HEK293 (cell line): ENCODE measurements at regions not wholly inside any gene's neighbourhood (a gene's known extent, or its start where the extent isn't known, plus 50 kb on each side); places are given as distances from the start of the nearest gene placed in this dataset.

Experiments
- CTCF ChIA-PET: fragments of 350-600 bp; formaldehyde crosslinking; extraction: SDS; loops from one replicate; lab custom pipeline; 2021; ENCODE audit warnings: antibody characterized with exemption; lab: Yijun Ruan, JAX
- POLR2A ChIA-PET: fragments of 300-600 bp; formaldehyde crosslinking; extraction: SDS; loops from one replicate; lab custom pipeline; 2020; ENCODE audit warnings: antibody characterized with exemption, inconsistent platforms; lab: Yijun Ruan, JAX
- H3K27ac ChIP-seq: fragments of 200-500 bp; sonication (Bioruptor generic); 2 replicates; pipeline ENCODE4 v1.5.1; 2014; ENCODE audit warnings: low read depth, low read length, control low read depth, inconsistent platforms; ENCODE audit errors: extremely low read depth
- H3K36me3 ChIP-seq, 2 experiments: fragments of 200-500 bp in 1 of 2; sonication (Bioruptor generic) in 1 of 2; 1 replicate in 1 of 2; 2 replicates in 1 of 2; pipeline ENCODE4 v1.5.1; 2014 to 2017; ENCODE audit warnings: inconsistent platforms in 2 of 2, low read length in 2 of 2; ENCODE audit not compliant: control insufficient read depth in 2 of 2, insufficient read depth in 1 of 2
- H3K4me1 ChIP-seq: fragments of 200-500 bp; sonication (Bioruptor generic); 2 replicates; pipeline ENCODE4 v1.5.1; 2014; ENCODE audit warnings: mild to moderate bottlenecking, low read length, inconsistent platforms; ENCODE audit not compliant: control insufficient read depth, insufficient read depth
- H3K4me3 ChIP-seq: 2 replicates; pipeline ENCODE4 v1.5.1; 2011; ENCODE audit warnings: low read depth, mild to moderate bottlenecking, control low read depth, low read length, moderate library complexity
- H3K9me3 ChIP-seq: fragments of 200-500 bp; sonication (Bioruptor generic); 2 replicates; pipeline ENCODE4 v1.5.1; 2014; ENCODE audit warnings: low read depth, low read length, inconsistent platforms; ENCODE audit not compliant: control insufficient read depth, insufficient read depth
- EGR2 ChIP-seq: fragments of 450-650 bp; formaldehyde crosslinking; IDR thresholded peaks from 2 replicates; pipeline ENCODE4 v1.5.1; 2016; ENCODE audit warnings: low read depth, missing biosample characterization, missing genetic modification characterization
- GLI2 ChIP-seq: fragments of 450-650 bp; formaldehyde crosslinking; IDR thresholded peaks from 2 replicates; pipeline ENCODE4; 2017; ENCODE audit warnings: missing biosample characterization, missing genetic modification characterization, low read depth, borderline replicate concordance
- HOXA7 ChIP-seq: sonication (generic); formaldehyde crosslinking; IDR thresholded peaks from 2 replicates; pipeline ENCODE4 v1.8.1; 2022; ENCODE audit warnings: missing genetic modification reagents, borderline replicate concordance
- HOXC10 ChIP-seq: sonication (generic); formaldehyde crosslinking; IDR thresholded peaks from 2 replicates; pipeline ENCODE4 v1.8.1; 2023; ENCODE audit warnings: mild to moderate bottlenecking, missing genetic modification reagents
- KLF7 ChIP-seq: fragments of 450-650 bp; formaldehyde crosslinking; IDR thresholded peaks from 2 replicates; pipeline ENCODE4 v1.5.1; 2016; ENCODE audit warnings: missing biosample characterization, missing genetic modification characterization, borderline replicate concordance
- OSR2 ChIP-seq: fragments of 450-650 bp; formaldehyde crosslinking; IDR thresholded peaks from 2 replicates; pipeline ENCODE4 v1.5.1; 2016; ENCODE audit warnings: missing biosample characterization, missing genetic modification characterization
- ZBTB1 ChIP-seq: fragments of 450-650 bp; formaldehyde crosslinking; IDR thresholded peaks from 2 replicates; pipeline ENCODE4 v1.5.1; 2016; ENCODE audit warnings: missing biosample characterization, missing genetic modification characterization
- ZBTB8A ChIP-seq: fragments of 450-650 bp; formaldehyde crosslinking; IDR thresholded peaks from 2 replicates; pipeline ENCODE4 v1.5.1; 2016; ENCODE audit warnings: missing biosample characterization, missing genetic modification characterization
- ZFP69B ChIP-seq: fragments of 450-650 bp; formaldehyde crosslinking; IDR thresholded peaks from 2 replicates; pipeline ENCODE4 v1.5.1; 2016; ENCODE audit warnings: missing biosample characterization, missing genetic modification characterization
- ZNF10 ChIP-seq: fragments of 450-650 bp; formaldehyde crosslinking; IDR thresholded peaks from 2 replicates; pipeline ENCODE4 v1.5.1; 2017; ENCODE audit warnings: missing biosample characterization, missing genetic modification characterization
- ZNF157 ChIP-seq: fragments of 450-650 bp; formaldehyde crosslinking; IDR thresholded peaks from 2 replicates; pipeline ENCODE4 v1.5.1; 2016; ENCODE audit warnings: missing biosample characterization, missing genetic modification characterization
- ZNF221 ChIP-seq: fragments of 450-650 bp; formaldehyde crosslinking; IDR thresholded peaks from 2 replicates; pipeline ENCODE4 v1.5.1; 2017; ENCODE audit warnings: missing biosample characterization, missing genetic modification characterization, borderline replicate concordance
- ZNF248 ChIP-seq: fragments of 450-650 bp; formaldehyde crosslinking; IDR thresholded peaks from 2 replicates; pipeline ENCODE4 v1.5.1; 2017; ENCODE audit warnings: missing biosample characterization, missing genetic modification characterization
- ZNF302 ChIP-seq: fragments of 450-650 bp; formaldehyde crosslinking; IDR thresholded peaks from 2 replicates; pipeline ENCODE4 v1.5.1; 2016; ENCODE audit warnings: missing biosample characterization, missing genetic modification characterization, low read depth
- ZNF426 ChIP-seq: fragments of 450-650 bp; formaldehyde crosslinking; IDR thresholded peaks from 2 replicates; pipeline ENCODE4 v1.5.1; 2017; ENCODE audit warnings: missing biosample characterization, missing genetic modification characterization, mild to moderate bottlenecking, inconsistent platforms, moderate library complexity
- ZNF664 ChIP-seq: fragments of 450-650 bp; formaldehyde crosslinking; IDR thresholded peaks from 2 replicates; pipeline ENCODE4 v1.5.1; 2016; ENCODE audit warnings: missing biosample characterization, missing genetic modification characterization
- ZNF830 ChIP-seq: fragments of 450-650 bp; IDR thresholded peaks from 2 replicates; pipeline ENCODE4 v1.5.0; 2018; ENCODE audit warnings: missing biosample characterization, missing genetic modification characterization, low read depth, mild to moderate bottlenecking, moderate library complexity
- TF ChIP-seq, protein P1 (sequence below): fragments of 450-650 bp; IDR thresholded peaks from 2 replicates; pipeline ENCODE4 v1.5.1; 2018; ENCODE audit warnings: missing biosample characterization, mild to moderate bottlenecking, missing genetic modification characterization
- TF ChIP-seq, protein P2 (sequence below): fragments of 450-650 bp; formaldehyde crosslinking; IDR thresholded peaks from 2 replicates; pipeline ENCODE4 v1.5.1; 2016; ENCODE audit warnings: missing biosample characterization, missing genetic modification characterization
- TF ChIP-seq, protein P3 (sequence below): fragments of 450-650 bp; formaldehyde crosslinking; IDR thresholded peaks from 2 replicates; pipeline ENCODE4 v1.5.1; 2016; ENCODE audit warnings: missing biosample characterization, missing genetic modification characterization, borderline replicate concordance
- TF ChIP-seq, protein P4 (sequence below): fragments of 450-650 bp; formaldehyde crosslinking; IDR thresholded peaks from 2 replicates; pipeline ENCODE4 v1.5.1; 2017; ENCODE audit warnings: missing biosample characterization, missing genetic modification characterization

DNA sequence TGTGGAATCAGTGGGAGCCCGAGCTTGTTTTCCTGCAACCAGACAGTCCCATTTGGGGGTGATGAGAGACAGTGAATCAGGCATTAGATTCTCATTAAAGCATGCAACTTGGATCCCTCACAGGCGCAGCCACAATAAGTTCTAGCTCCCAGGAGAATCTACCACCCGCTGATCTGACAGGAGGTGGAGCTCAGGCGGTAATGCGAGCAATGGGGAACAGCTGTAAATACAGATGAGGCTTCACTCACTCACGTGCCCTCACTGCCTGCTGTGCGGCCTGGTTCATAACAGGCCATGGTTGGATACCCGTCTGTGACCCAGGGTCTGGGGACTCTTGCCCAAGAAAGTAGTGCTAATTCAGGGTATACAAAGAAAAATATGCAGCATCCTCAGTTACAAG is 144.8 kb upstream of the RGPD4 start (continued):
- TF ChIP-seq, protein P1, sequence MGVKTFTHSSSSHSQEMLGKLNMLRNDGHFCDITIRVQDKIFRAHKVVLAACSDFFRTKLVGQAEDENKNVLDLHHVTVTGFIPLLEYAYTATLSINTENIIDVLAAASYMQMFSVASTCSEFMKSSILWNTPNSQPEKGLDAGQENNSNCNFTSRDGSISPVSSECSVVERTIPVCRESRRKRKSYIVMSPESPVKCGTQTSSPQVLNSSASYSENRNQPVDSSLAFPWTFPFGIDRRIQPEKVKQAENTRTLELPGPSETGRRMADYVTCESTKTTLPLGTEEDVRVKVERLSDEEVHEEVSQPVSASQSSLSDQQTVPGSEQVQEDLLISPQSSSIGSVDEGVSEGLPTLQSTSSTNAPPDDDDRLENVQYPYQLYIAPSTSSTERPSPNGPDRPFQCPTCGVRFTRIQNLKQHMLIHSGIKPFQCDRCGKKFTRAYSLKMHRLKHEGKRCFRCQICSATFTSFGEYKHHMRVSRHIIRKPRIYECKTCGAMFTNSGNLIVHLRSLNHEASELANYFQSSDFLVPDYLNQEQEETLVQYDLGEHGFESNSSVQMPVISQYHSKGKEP (tag by site-specific recombination): no peak
- TF ChIP-seq ZBTB1 (tag by site-specific recombination) (no peak), OSR2 (tag by site-specific recombination) (no peak), ZNF426 (tag by site-specific recombination) (no peak)

DNA sequence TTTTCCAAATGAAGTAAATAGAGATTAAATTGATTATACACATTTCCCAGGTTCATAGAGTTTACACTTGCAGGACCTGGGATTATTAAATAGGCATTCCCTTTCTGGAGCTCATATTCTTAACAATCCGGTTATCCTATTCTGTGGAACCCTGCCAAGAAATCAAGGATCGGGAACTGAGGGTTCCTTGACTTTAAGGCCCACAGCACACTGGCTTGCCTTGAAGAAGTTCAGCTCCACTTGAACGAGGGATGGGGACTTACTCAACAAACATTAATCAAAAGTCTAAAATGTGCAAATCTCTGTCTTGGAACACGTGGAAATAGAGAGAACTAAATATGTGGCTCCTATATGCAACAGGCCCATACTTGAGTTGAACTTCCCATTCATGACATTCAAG is 142.3 kb upstream of the RGPD4 start:
- ChIA-PET CTCF (no interaction called here), POLR2A (no interaction called here)
- no peak overlapping the region for H3K27ac ChIP-seq
- no peak for TF ChIP-seq HOXC10 (CRISPR knock-in tag)
- TF ChIP-seq ZNF664 (tag by site-specific recombination): no peak
- TF ChIP-seq ZBTB8A (tag by site-specific recombination): no peak
- TF ChIP-seq ZNF302 (tag by site-specific recombination): no peak
- TF ChIP-seq ZFP69B: no peak
- no peak for TF ChIP-seq ZNF830
- no peak for TF ChIP-seq ZNF248 (tag by site-specific recombination)
- no peak for TF ChIP-seq HOXA7 (CRISPR knock-in tag)
- TF ChIP-seq, protein P2, sequence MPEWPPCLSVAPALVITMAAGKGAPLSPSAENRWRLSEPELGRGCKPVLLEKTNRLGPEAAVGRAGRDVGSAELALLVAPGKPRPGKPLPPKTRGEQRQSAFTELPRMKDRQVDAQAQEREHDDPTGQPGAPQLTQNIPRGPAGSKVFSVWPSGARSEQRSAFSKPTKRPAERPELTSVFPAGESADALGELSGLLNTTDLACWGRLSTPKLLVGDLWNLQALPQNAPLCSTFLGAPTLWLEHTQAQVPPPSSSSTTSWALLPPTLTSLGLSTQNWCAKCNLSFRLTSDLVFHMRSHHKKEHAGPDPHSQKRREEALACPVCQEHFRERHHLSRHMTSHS (tag by site-specific recombination): no peak
- TF ChIP-seq EGR2 (tag by site-specific recombination): no peak
- no peak for TF ChIP-seq ZNF10 (tag by site-specific recombination)
- no peak for TF ChIP-seq ZNF221
- TF ChIP-seq OSR2 (tag by site-specific recombination): no peak
- no peak for TF ChIP-seq GLI2 (tag by site-specific recombination)
- TF ChIP-seq KLF7 (tag by site-specific recombination): no peak
- TF ChIP-seq, protein P3, sequence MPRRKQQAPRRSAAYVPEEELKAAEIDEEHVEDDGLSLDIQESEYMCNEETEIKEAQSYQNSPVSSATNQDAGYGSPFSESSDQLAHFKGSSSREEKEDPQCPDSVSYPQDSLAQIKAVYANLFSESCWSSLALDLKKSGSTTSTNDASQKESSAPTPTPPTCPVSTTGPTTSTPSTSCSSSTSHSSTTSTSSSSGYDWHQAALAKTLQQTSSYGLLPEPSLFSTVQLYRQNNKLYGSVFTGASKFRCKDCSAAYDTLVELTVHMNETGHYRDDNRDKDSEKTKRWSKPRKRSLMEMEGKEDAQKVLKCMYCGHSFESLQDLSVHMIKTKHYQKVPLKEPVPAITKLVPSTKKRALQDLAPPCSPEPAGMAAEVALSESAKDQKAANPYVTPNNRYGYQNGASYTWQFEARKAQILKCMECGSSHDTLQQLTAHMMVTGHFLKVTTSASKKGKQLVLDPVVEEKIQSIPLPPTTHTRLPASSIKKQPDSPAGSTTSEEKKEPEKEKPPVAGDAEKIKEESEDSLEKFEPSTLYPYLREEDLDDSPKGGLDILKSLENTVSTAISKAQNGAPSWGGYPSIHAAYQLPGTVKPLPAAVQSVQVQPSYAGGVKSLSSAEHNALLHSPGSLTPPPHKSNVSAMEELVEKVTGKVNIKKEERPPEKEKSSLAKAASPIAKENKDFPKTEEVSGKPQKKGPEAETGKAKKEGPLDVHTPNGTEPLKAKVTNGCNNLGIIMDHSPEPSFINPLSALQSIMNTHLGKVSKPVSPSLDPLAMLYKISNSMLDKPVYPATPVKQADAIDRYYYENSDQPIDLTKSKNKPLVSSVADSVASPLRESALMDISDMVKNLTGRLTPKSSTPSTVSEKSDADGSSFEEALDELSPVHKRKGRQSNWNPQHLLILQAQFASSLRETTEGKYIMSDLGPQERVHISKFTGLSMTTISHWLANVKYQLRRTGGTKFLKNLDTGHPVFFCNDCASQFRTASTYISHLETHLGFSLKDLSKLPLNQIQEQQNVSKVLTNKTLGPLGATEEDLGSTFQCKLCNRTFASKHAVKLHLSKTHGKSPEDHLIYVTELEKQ (tag by site-specific recombination): no peak
- TF ChIP-seq ZNF157 (tag by site-specific recombination): no peak
- TF ChIP-seq, protein P4, sequence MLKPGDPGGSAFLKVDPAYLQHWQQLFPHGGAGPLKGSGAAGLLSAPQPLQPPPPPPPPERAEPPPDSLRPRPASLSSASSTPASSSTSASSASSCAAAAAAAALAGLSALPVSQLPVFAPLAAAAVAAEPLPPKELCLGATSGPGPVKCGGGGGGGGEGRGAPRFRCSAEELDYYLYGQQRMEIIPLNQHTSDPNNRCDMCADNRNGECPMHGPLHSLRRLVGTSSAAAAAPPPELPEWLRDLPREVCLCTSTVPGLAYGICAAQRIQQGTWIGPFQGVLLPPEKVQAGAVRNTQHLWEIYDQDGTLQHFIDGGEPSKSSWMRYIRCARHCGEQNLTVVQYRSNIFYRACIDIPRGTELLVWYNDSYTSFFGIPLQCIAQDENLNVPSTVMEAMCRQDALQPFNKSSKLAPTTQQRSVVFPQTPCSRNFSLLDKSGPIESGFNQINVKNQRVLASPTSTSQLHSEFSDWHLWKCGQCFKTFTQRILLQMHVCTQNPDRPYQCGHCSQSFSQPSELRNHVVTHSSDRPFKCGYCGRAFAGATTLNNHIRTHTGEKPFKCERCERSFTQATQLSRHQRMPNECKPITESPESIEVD (tag by site-specific recombination): no peak
- H3K4me1 ChIP-seq: no peaks in the 10 kb centered on the region
- H3K36me3 ChIP-seq: no peaks in the 10 kb centered on the region
- H3K4me3 ChIP-seq: no peak overlapping the region
- H3K9me3 ChIP-seq: no peaks in the 10 kb centered on the region
